Left lung (tissue), 4 donors: ENCODE measurements at regions not wholly inside any gene's neighbourhood (a gene's known extent, or its start where the extent isn't known, plus 50 kb on each side); places are given as distances from the start of the nearest gene placed in this dataset.

Source experiments
- ATAC-seq: fragments of 200-7000 bp; cut with Tn5 transposase; one replicate; pipeline ENCODE4 v1.9.1; 2020; ENCODE audit warnings: moderate library complexity
- DNase-seq, 4 donors: peaks; one replicate each; pipeline ENCODE4 v3.0.0-alpha.2; 2013 to 2020
- H3K27ac ChIP-seq, 2 donors: fragments of 200-600 bp; sonication (generic) in 1 of 2; one replicate each; pipeline versions ENCODE4 v1.5.0 to v1.8.0; 2020 to 2021
- H3K27me3 ChIP-seq, 2 donors: fragments of 200-600 bp; sonication (generic) in 1 of 2; one replicate each; pipeline versions ENCODE4 v1.5.0 to v1.8.0; 2020 to 2021
- H3K36me3 ChIP-seq, 2 donors: fragments of 200-600 bp; sonication (generic) in 1 of 2; one replicate each; pipeline versions ENCODE4 v1.5.0 to v1.8.0; 2020 to 2021
- H3K4me1 ChIP-seq, 2 donors: fragments of 200-600 bp; one replicate each; pipeline ENCODE4 v1.8.0; 2021
- H3K4me3 ChIP-seq, 2 donors: fragments of 200-600 bp; sonication (generic) in 1 of 2; one replicate each; pipeline versions ENCODE4 v1.5.0 to v1.8.0; 2020 to 2021; ENCODE audit warnings: mild to moderate bottlenecking in 1 of 2
- H3K9me3 ChIP-seq, 2 donors: fragments of 200-600 bp; sonication (generic) in 1 of 2; one replicate each; pipeline versions ENCODE4 v1.5.0 to v1.8.0; 2020 to 2021
- intact Hi-C, 2 donors: fragments of 100-400 bp; cut with DNase I; formaldehyde crosslinking; loops; one replicate each; pipeline versions ENCODE4 v1.11.2 to v1.14.2; 2022
- TF ChIP-seq, protein P1 (sequence below), 2 donors: fragments of 200-600 bp; sonication (generic) in 1 of 2; IDR thresholded peaks; one replicate each; pipeline versions ENCODE4 v1.5.0 to v1.8.0; 2021; ENCODE audit warnings: antibody characterized with exemption in 2 of 2
- donor health status: DM: no; HTN: yes; CAD: no.
- donor health status: DM: no; HTN: no; CAD: no.

DNA sequence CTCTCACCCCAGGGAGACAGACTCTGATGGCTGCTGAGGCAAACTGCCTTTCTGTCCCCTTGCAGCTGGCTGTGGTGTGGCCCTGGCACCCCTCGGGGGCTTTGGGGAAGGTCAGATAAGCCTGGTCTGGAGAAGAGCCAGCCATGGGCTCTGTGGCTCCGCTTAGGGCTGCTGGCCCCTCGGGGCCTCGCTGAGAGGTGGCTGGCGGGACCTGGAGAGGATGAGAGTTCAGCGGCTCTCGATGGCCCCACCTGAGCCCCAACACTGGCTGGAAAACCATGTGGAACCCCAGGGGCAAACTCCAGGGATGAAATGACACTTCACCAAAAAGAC lies 56.1 kb upstream of the ASAP2 start:
- intact Hi-C loops = no loop called here
- no peak overlapping the region for H3K4me3 ChIP-seq
- H3K27ac ChIP-seq = no peak overlapping the region
- no peaks in the 10 kb centered on the region for H3K9me3 ChIP-seq
- peaks cover 0 to 14% of the 10 kb centered on the region in 2 donors for H3K4me1 ChIP-seq
- H3K27me3 ChIP-seq = no peaks in the 10 kb centered on the region
- no peaks in the 10 kb centered on the region for H3K36me3 ChIP-seq
- TF ChIP-seq, protein P1, sequence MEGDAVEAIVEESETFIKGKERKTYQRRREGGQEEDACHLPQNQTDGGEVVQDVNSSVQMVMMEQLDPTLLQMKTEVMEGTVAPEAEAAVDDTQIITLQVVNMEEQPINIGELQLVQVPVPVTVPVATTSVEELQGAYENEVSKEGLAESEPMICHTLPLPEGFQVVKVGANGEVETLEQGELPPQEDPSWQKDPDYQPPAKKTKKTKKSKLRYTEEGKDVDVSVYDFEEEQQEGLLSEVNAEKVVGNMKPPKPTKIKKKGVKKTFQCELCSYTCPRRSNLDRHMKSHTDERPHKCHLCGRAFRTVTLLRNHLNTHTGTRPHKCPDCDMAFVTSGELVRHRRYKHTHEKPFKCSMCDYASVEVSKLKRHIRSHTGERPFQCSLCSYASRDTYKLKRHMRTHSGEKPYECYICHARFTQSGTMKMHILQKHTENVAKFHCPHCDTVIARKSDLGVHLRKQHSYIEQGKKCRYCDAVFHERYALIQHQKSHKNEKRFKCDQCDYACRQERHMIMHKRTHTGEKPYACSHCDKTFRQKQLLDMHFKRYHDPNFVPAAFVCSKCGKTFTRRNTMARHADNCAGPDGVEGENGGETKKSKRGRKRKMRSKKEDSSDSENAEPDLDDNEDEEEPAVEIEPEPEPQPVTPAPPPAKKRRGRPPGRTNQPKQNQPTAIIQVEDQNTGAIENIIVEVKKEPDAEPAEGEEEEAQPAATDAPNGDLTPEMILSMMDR (IDR thresholded peaks at IDR 0.05) = no peak
- DNase-seq (no peak), ATAC-seq (no peak)

DNA sequence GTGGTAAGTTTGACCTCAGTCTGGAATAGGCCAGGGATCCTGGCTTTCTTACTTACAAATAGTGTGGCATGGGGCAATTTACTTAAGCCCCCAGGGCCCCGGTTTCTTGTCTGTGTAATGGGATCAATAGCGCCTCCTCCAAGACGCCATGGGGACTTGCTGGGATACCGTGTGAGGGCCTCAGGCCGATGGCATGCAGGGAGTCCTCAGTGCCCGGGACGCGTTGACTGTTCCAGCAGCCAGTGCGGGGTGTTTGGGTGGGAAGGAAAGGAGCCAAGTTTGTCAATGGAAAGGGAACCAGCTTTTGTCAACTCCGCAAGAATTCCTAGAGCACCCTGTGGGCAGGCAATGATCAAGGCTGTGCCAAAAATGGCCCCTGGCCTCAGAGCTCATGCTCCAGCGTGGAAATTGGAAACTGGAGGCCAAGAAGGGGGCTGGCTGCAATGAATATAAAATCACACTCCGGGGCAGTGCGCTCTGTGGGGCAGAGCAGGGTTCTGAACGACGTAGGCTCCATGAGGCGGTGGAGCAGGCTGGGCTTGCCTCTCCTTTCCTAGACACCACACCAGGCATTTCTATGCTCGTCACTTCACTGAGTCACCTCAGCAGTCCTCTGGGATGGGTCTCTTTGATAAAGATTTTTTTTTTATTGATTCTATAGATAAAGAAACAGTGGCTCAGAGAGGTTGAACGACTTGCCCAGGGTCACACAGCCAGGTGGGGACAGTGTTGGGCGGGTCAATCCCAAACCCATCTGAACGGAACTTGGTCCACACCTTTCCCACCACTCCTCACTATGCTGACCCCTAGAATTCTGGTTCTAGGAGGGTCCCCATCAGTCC lies 56.7 kb upstream of the ASAP2 start:
- DNase-seq (no peak), ATAC-seq (no peak)
- no peak overlapping the region for H3K27ac ChIP-seq
- peaks cover 0 to 14% of the 10 kb centered on the region in 2 donors for H3K4me1 ChIP-seq
- no peak overlapping the region for H3K4me3 ChIP-seq
- H3K36me3 ChIP-seq = no peaks in the 10 kb centered on the region
- no peaks in the 10 kb centered on the region for H3K27me3 ChIP-seq
- H3K9me3 ChIP-seq = no peaks in the 10 kb centered on the region
- intact Hi-C loops = loop anchor here in 1 of 2 donors (10.0 kb wide), 1 partner anchor 225 kb away; no protein-coding TSS in a partner anchor
- TF ChIP-seq, protein P1 (IDR thresholded peaks at IDR 0.05) = no peak

DNA sequence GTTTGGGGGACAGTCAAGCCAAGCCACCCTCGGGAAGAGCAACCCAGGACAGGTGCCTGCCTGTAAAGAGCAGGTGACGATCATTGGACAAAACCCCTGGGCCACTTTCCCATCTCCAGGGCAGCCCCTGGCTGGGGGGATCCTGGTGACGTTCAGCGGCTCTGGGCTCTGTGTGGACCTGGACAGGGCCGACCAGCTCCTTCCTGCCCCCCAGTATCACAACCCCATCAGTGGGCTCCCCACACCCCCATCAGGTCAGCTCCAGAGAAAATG lies 57.3 kb upstream of the ASAP2 start:
- Histone ChIP-seq H3K27ac (no peak overlapping the region), H3K27me3 (no peaks in the 10 kb centered on the region), H3K36me3 (no peaks in the 10 kb centered on the region), H3K9me3 (no peaks in the 10 kb centered on the region), H3K4me1 (peaks cover 0 to 14% of the 10 kb centered on the region in 2 donors), H3K4me3 (no peak overlapping the region)
- DNase-seq (no peak), ATAC-seq (no peak)
- TF ChIP-seq, protein P1 (IDR thresholded peaks at IDR 0.05) = no peak
- intact Hi-C loops = loop anchor here in 1 of 2 donors (10.0 kb wide), 1 partner anchor 225 kb away; no protein-coding TSS in a partner anchor

DNA sequence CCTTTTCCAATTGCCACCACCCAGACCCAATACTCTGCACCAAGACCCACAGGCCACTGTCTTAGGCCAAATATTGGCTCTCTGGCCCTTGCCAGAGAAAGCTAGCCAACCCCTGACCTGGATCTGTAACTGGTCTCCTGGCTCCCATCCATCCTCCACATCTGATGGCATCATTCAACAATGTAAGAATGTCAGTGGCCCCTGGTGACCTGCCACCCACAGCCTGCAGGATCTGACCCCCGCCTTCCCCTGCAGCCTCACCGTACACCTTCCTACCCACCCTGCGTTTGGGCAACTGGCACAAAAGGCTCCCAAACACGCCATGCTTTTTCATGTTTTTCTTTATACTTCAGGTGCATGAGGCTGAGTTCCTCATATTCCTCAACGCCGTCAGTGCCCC lies 60.0 kb upstream of the ASAP2 start:
- intact Hi-C loops = loop anchor here in 1 of 2 donors (10.0 kb wide), 1 partner anchor 228 kb away; no protein-coding TSS in a partner anchor

DNA sequence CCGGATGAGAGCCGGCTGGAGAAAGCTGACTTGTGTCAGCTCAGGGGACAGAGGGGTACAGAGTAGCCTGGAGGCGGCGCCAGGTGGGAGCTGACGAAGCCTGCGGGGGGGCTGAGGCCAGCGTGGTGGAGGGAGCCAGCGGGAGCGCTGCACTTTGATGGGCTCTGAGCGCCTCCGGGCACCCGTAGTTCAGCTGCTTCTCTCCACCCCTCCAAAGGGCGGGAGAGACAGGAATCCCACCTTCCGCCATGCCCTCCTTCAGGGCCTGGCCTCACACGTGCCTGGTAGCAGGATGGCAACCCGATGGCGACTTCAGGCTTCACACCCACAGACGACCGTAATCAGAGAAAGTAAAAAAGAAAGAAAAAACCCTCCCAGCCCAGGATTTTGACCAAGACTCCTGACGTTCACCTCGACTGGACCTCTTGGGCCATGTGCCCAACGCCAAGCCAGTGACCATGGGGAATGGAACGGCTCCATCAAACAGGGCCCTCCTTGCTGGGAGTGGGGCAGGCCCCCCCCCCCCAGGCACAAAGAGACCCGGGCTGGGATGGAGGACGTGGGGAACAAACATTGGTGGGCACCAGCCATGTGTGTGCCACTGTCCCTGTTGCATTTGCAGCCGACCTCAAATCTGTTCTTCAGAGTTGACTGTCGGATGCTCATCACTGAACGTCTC lies 60.7 kb upstream of the ASAP2 start:
- ATAC-seq = no peak
- intact Hi-C loops = loop anchor here in 1 of 2 donors (10.0 kb wide), 1 partner anchor 229 kb away; no protein-coding TSS in a partner anchor

More for the DNA sequence above, 60.0 kb upstream of the ASAP2 start:
- TF ChIP-seq, protein P1 (IDR thresholded peaks at IDR 0.05) = no peak
- no peak overlapping the region for H3K27ac ChIP-seq
- no peaks in the 10 kb centered on the region for H3K9me3 ChIP-seq
- H3K4me1 ChIP-seq = peaks cover 5 to 11% of the 10 kb centered on the region in 2 donors
- no peaks in the 10 kb centered on the region for H3K36me3 ChIP-seq
- no peak overlapping the region for H3K4me3 ChIP-seq
- no peak for DNase-seq
- H3K27me3 ChIP-seq = no peaks in the 10 kb centered on the region
- ATAC-seq = no peak

More for the DNA sequence above, 60.7 kb upstream of the ASAP2 start:
- Histone ChIP-seq H3K9me3 (no peaks in the 10 kb centered on the region), H3K27me3 (no peaks in the 10 kb centered on the region), H3K27ac (no peak overlapping the region), H3K4me1 (peaks cover 5 to 11% of the 10 kb centered on the region in 2 donors), H3K36me3 (no peaks in the 10 kb centered on the region), H3K4me3 (no peak overlapping the region)
- TF ChIP-seq, protein P1 (IDR thresholded peaks at IDR 0.05) = no peak
- no peak for DNase-seq
